ENCODE measurements at regions not wholly inside any gene's neighbourhood (a gene's known extent, or its start where the extent isn't known, plus 50 kb on each side); places are given as distances from the start of the nearest gene placed in this dataset.

DNA sequence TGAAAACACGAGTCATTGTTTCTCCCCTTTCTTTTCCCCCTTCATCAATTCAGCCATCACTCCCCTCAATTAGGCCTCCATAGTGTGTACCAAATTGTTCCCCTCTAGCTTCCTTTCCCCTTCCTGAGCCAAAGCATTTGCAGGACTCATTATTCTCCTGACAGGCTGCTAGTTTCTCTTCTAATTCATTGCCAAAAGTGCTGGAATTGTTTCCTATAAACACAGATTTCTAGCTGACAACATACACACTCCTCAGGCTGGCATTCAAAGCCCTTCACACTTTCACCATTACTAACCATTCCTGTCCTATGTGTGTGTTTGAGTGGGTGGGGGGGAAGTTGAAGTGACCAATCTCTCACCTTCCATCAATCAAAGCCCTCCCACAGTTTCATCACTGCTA lies 444.2 kb upstream of the OPRM1 start:
- TF ChIP-seq CTCF (IDR thresholded peaks at IDR 0.05) (no peak), EZH2 (IDR thresholded peaks at IDR 0.05) (no peak)

Data from neural progenitor cell (in vitro differentiated cells).